Adrenal gland (tissue), 5 donors: ENCODE measurements at regions not wholly inside any gene's neighbourhood (a gene's known extent, or its start where the extent isn't known, plus 50 kb on each side); places are given as distances from the start of the nearest gene placed in this dataset.

ENCODE experiments used
- CTCF ChIP-seq, 6 experiments: fragments of 450-650 bp in 4 of 6; fragments of 200-600 bp in 2 of 6; sonication (generic) in 1 of 6; IDR thresholded peaks; 1 replicate in 5 of 6; 2 replicates in 1 of 6; pipeline versions ENCODE4 v1.5.1 to v1.8.0; 2016 to 2021; ENCODE audit warnings: antibody characterized with exemption in 6 of 6, mild to moderate bottlenecking in 2 of 6, moderate library complexity in 1 of 6
- POLR2A ChIP-seq, 2 donors: fragments of 450-650 bp; IDR thresholded peaks; one replicate each; pipeline ENCODE4 v1.6.1; 2017; ENCODE audit warnings: antibody characterized with exemption in 2 of 2, mild to moderate bottlenecking in 2 of 2, moderate library complexity in 1 of 2
- donor health status: DM: no; HTN: no; CAD: no.

- TF ChIP-seq CTCF (IDR thresholded peaks at IDR 0.05) (no peak), POLR2A (IDR thresholded peaks at IDR 0.05) (no peak)
These were observed 473.1 kb upstream of the PODXL start for GRCh38 chr7:132029369-132030085.
